Sigmoid colon (tissue), 4 donors: ENCODE measurements at regions not wholly inside any gene's neighbourhood (a gene's known extent, or its start where the extent isn't known, plus 50 kb on each side); places are given as distances from the start of the nearest gene placed in this dataset.

ENCODE experiments used
- EP300 ChIP-seq, 4 donors: sonication (generic); formaldehyde crosslinking; IDR thresholded peaks; one replicate each; pipeline ENCODE4 v1.6.1; 2017; ENCODE audit warnings: antibody characterized with exemption in 4 of 4
- POLR2AphosphoS5 ChIP-seq, 4 donors: sonication (generic); formaldehyde crosslinking; IDR thresholded peaks; one replicate each; pipeline ENCODE4 v1.6.1; 2017; ENCODE audit warnings: antibody characterized with exemption in 4 of 4
- TF ChIP-seq, protein P1 (sequence below), 4 experiments: fragments of 450-650 bp in 3 of 4; fragments of 200-600 bp in 1 of 4; IDR thresholded peaks; one replicate each; pipeline ENCODE4 v1.5.1; 2016 to 2019; ENCODE audit warnings: antibody characterized with exemption in 4 of 4, mild to moderate bottlenecking in 3 of 4, moderate library complexity in 2 of 4

DNA sequence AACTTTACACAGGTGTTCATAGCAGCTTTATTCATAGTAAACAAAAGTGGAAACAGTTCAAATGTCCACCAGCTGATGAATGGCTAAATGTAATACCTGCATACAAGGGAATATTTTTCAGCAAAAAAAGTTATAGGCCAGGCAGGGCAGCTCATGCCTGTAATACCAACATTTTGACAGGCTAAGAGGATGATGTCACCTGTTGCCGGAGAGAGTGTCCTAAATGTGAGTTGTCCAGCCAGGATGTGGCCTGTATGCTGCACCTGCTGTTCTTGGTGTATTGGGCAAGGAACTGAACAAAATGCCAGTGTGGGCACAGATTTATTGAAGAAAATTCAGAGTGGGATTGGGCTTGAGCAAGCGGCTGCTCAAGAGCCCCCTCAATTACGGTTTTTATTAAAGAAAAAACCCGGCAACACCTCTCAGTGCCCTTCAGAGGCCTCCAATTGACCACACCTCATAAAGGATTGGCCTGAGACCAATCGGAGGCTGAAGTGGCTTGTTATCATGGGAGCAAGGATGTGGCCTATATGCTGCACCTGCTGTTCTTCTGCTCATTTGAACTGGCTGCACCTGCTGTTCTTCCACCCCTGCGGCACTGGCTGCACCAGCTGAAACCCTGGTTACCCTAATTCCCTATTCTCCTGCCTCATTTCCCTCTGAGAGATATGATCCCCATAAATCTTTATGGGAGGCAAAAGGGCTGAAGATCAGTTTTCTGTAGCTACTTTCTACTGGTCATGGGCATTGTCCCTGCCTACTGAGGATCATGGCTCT lies 129.8 kb downstream of the GPCPD1 start:
- TF ChIP-seq, protein P1, sequence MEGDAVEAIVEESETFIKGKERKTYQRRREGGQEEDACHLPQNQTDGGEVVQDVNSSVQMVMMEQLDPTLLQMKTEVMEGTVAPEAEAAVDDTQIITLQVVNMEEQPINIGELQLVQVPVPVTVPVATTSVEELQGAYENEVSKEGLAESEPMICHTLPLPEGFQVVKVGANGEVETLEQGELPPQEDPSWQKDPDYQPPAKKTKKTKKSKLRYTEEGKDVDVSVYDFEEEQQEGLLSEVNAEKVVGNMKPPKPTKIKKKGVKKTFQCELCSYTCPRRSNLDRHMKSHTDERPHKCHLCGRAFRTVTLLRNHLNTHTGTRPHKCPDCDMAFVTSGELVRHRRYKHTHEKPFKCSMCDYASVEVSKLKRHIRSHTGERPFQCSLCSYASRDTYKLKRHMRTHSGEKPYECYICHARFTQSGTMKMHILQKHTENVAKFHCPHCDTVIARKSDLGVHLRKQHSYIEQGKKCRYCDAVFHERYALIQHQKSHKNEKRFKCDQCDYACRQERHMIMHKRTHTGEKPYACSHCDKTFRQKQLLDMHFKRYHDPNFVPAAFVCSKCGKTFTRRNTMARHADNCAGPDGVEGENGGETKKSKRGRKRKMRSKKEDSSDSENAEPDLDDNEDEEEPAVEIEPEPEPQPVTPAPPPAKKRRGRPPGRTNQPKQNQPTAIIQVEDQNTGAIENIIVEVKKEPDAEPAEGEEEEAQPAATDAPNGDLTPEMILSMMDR (IDR thresholded peaks at IDR 0.05): no peak
- TF ChIP-seq POLR2AphosphoS5 (IDR thresholded peaks at IDR 0.05) (no peak), EP300 (IDR thresholded peaks at IDR 0.05) (no peak)
